ENCODE measurements at regions not wholly inside any gene's neighbourhood (a gene's known extent, or its start where the extent isn't known, plus 50 kb on each side); places are given as distances from the start of the nearest gene placed in this dataset.

DNA sequence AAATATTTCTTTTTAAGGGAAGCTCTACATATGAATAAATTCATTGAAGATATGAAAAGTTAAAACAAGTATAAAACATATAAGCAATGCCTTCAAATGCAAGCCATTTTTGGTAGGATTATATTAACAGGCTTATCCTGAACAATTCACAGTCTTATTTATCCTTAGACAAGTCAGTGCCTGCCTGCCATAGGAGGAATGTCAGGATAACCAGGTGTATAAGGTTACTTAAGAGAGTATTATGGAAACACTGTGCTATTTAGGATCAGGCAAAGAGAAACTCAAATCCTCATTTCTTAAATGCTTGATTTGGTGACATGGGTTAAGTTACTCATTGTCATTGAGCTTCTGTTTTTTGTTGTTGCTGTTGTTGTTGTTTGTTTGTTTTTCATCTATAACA, 2029.9 kb upstream of the AGA start:
- H3K4me1 ChIP-seq: no peaks in the 10 kb centered on the region
- H3K4me3 ChIP-seq: no peak overlapping the region
- H3K27ac ChIP-seq: no peak overlapping the region
- ATAC-seq: no peak
- intact Hi-C loops (cut with DNase I): no loop called here
- H3K9me3 ChIP-seq: no peaks in the 10 kb centered on the region
- TF ChIP-seq, protein P1, sequence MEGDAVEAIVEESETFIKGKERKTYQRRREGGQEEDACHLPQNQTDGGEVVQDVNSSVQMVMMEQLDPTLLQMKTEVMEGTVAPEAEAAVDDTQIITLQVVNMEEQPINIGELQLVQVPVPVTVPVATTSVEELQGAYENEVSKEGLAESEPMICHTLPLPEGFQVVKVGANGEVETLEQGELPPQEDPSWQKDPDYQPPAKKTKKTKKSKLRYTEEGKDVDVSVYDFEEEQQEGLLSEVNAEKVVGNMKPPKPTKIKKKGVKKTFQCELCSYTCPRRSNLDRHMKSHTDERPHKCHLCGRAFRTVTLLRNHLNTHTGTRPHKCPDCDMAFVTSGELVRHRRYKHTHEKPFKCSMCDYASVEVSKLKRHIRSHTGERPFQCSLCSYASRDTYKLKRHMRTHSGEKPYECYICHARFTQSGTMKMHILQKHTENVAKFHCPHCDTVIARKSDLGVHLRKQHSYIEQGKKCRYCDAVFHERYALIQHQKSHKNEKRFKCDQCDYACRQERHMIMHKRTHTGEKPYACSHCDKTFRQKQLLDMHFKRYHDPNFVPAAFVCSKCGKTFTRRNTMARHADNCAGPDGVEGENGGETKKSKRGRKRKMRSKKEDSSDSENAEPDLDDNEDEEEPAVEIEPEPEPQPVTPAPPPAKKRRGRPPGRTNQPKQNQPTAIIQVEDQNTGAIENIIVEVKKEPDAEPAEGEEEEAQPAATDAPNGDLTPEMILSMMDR (IDR thresholded peaks at IDR 0.05): no peak
- TF ChIP-seq POLR2A (IDR thresholded peaks at IDR 0.05): no peak
- H3K27me3 ChIP-seq: no peaks in the 10 kb centered on the region
- no peaks in the 10 kb centered on the region for H3K36me3 ChIP-seq (replicated peaks in 1 of 2; ENCODE audit: insufficient read depth in 1 of 2, low read depth in 2 of 2)
- DNase-seq: no peak

DNA sequence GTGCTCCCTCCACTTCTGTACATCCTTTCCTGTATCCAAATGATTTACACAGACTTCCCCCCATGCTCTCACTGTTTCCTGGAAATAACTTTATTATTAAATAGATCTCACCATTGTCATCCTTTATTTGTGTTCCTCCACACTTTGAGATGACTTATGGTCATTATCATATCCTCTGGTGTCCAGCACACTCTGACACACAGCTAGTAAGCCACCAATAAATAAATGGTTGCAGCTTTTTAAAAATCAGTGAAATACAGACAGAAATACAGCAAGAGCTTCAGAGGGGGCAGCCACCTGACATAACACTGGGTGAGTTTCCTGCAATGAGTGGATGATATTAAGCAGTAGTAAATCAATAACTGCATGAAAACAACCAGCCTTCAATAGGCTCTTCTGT, 2036.4 kb upstream of the AGA start:
- TF ChIP-seq, protein P1 (IDR thresholded peaks at IDR 0.05): no peak
- TF ChIP-seq POLR2A (IDR thresholded peaks at IDR 0.05): no peak
- no peak for DNase-seq
- intact Hi-C loops (cut with DNase I): no loop called here
- Histone ChIP-seq H3K27me3 (no peaks in the 10 kb centered on the region), H3K9me3 (no peaks in the 10 kb centered on the region), H3K4me1 (no peaks in the 10 kb centered on the region), H3K36me3 (replicated peaks in 1 of 2; ENCODE audit: insufficient read depth in 1 of 2, low read depth in 2 of 2) (no peaks in the 10 kb centered on the region), H3K27ac (no peak overlapping the region), H3K4me3 (no peak overlapping the region)
- no peak for ATAC-seq

DNA sequence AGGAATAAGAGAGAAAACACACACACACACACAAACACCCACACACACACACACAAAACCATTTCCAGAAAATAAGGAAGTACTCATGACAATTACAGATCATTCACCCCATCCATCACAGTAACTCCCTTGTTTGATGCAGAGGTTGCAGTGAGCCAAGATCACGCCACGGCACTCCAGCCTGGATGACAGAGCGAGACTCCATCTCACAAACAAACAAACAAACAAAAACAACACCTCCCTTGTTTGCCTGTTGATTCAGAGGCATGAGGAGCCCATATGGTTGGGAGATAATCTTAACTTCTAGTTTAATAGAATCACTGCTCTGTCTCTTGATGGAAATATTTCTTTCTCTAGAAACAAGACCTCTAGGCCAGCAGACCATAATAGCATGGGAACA, 2043.5 kb upstream of the AGA start:
- WGBS, 2 donors: 41 to 50% methylated on average over 3 of the region's 3 CpGs
- Histone ChIP-seq H3K4me1 (no peaks in the 10 kb centered on the region), H3K27ac (no peak overlapping the region), H3K9me3 (no peaks in the 10 kb centered on the region), H3K36me3 (replicated peaks in 1 of 2; ENCODE audit: insufficient read depth in 1 of 2, low read depth in 2 of 2) (no peaks in the 10 kb centered on the region), H3K27me3 (no peaks in the 10 kb centered on the region), H3K4me3 (no peak overlapping the region)
- intact Hi-C loops (cut with DNase I): no loop called here
- TF ChIP-seq, protein P1 (IDR thresholded peaks at IDR 0.05): no peak
- TF ChIP-seq POLR2A (IDR thresholded peaks at IDR 0.05): no peak
- ATAC-seq (no peak), DNase-seq (no peak)

DNA sequence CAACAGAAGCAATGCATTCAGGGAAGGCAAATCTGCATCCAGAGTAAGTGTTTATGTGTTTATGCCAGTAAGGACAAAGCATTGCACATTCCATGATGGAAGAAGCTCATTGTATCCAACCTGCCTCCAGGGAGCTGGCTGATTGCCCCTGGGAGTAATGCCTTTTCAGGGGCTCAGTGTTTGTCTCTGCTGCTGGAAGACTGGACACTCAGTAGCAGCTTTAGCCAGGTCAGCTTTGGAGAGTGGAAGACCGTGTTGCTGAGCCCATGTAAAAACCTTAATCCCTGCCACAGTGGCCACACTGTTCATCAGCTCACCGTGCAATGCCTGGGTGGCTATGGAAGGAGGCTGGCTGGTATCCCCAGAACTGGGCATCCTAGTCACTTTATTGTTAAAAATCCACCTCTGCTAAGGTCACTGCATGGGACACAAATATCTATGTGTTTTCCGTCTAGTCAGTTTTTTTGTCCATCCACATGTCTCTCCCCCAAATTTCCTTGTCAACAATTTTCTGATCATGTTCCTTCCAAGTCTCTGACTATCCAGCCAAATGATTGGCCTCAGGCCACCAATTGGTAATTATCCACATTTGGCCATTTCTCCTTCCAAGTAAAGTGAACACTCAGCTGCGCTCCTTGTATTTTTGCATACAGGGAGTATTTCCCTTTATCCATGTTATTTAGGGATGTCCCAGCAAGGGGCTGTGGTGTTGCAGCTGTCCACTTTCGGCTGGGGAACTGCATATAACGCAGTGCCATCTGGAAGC, 2044.5 kb upstream of the AGA start:
- DNase-seq: no peak
- TF ChIP-seq, protein P1 (IDR thresholded peaks at IDR 0.05): no peak
- no peak for TF ChIP-seq POLR2A (IDR thresholded peaks at IDR 0.05)
- intact Hi-C loops (cut with DNase I): no loop called here
- no peaks in the 10 kb centered on the region for H3K27me3 ChIP-seq
- H3K27ac ChIP-seq: no peak overlapping the region
- no peak overlapping the region for H3K4me3 ChIP-seq
- H3K4me1 ChIP-seq: no peaks in the 10 kb centered on the region
- H3K9me3 ChIP-seq: no peaks in the 10 kb centered on the region
- no peaks in the 10 kb centered on the region for H3K36me3 ChIP-seq (replicated peaks in 1 of 2; ENCODE audit: insufficient read depth in 1 of 2, low read depth in 2 of 2)
- no peak for ATAC-seq
- 50 to 66% methylated on average over 5 to 6 of the region's 6 CpGs for WGBS, 2 donors
